Peyer's patch (tissue), 4 donors: ENCODE measurements at regions not wholly inside any gene's neighbourhood (a gene's known extent, or its start where the extent isn't known, plus 50 kb on each side); places are given as distances from the start of the nearest gene placed in this dataset.

Experiments used
- CTCF ChIP-seq, 6 experiments: fragments of 450-650 bp in 4 of 6; fragments of 200-600 bp in 2 of 6; sonication (generic) in 1 of 6; IDR thresholded peaks; one replicate each; pipeline ENCODE4 v1.5.1; 2017 to 2019; ENCODE audit warnings: antibody characterized with exemption in 6 of 6, mild to moderate bottlenecking in 3 of 6, moderate library complexity in 1 of 6
- POLR2A ChIP-seq, 2 donors: fragments of 450-650 bp; IDR thresholded peaks; one replicate each; pipeline ENCODE4 v1.5.1; 2017; ENCODE audit warnings: antibody characterized with exemption in 2 of 2, mild to moderate bottlenecking in 2 of 2, moderate library complexity in 2 of 2

- TF ChIP-seq POLR2A (IDR thresholded peaks at IDR 0.05) (no peak), CTCF (IDR thresholded peaks at IDR 0.05) (no peak)
Observed at GRCh38 chr3:182006431-182006830, 294.7 kb downstream of the SOX2 start.
